ENCODE measurements at regions not wholly inside any gene's neighbourhood (a gene's known extent, or its start where the extent isn't known, plus 50 kb on each side); places are given as distances from the start of the nearest gene placed in this dataset.

GRCh38 chr16:65531475-65531874, 409.6 kb upstream of the CDH11 start:
- H3K36me3 Mint-ChIP-seq (ENCODE audit: insufficient read depth), result no peaks in the 10 kb centered on the region
- no peak for ATAC-seq (replicated peaks)
- DNase-seq, result no peak
- H3K27ac Mint-ChIP-seq, result no peak overlapping the region
- peaks cover 9 to 16% of the 10 kb centered on the region in 2 donors for H3K9me3 Mint-ChIP-seq
- no peak overlapping the region for H3K4me3 Mint-ChIP-seq
- no peaks in the 10 kb centered on the region for H3K4me1 Mint-ChIP-seq (ENCODE audit: low read depth in 2 of 2)
- H3K27me3 Mint-ChIP-seq, result no peaks in the 10 kb centered on the region

- H3K27ac Mint-ChIP-seq, result no peak overlapping the region
- no peak overlapping the region for H3K4me3 Mint-ChIP-seq
- no peaks in the 10 kb centered on the region for H3K27me3 Mint-ChIP-seq
- ATAC-seq (replicated peaks) (no peak), DNase-seq (no peak)
- peaks cover 7 to 10% of the 10 kb centered on the region in 2 donors for H3K9me3 Mint-ChIP-seq
- H3K4me1 Mint-ChIP-seq (ENCODE audit: low read depth in 2 of 2), result no peaks in the 10 kb centered on the region
- H3K36me3 Mint-ChIP-seq (ENCODE audit: insufficient read depth), result no peaks in the 10 kb centered on the region
These were observed 403.8 kb upstream of the CDH11 start for GRCh38 chr16:65525707-65526106.

GRCh38 chr16:65524997-65525396, 403.1 kb upstream of the CDH11 start:
- Mint-ChIP-seq H3K9me3 (peaks cover 7 to 10% of the 10 kb centered on the region in 2 donors), H3K27me3 (no peaks in the 10 kb centered on the region)
- no peak for DNase-seq

GRCh38 chr16:65524231-65524630, 402.4 kb upstream of the CDH11 start:
- H3K27me3 Mint-ChIP-seq, result no peaks in the 10 kb centered on the region
- no peak overlapping the region for H3K4me3 Mint-ChIP-seq
- no peaks in the 10 kb centered on the region for H3K36me3 Mint-ChIP-seq (ENCODE audit: insufficient read depth)
- no peak for ATAC-seq (replicated peaks)
- DNase-seq, result no peak
- no peak overlapping the region for H3K27ac Mint-ChIP-seq
- peaks cover 7 to 14% of the 10 kb centered on the region in 2 donors for H3K9me3 Mint-ChIP-seq
- H3K4me1 Mint-ChIP-seq (ENCODE audit: low read depth in 2 of 2), result no peaks in the 10 kb centered on the region

More at GRCh38 chr16:65524997-65525396, 403.1 kb upstream of the CDH11 start:
- no peaks in the 10 kb centered on the region for H3K4me1 Mint-ChIP-seq (ENCODE audit: low read depth in 2 of 2)
- no peaks in the 10 kb centered on the region for H3K36me3 Mint-ChIP-seq (ENCODE audit: insufficient read depth)
- no peak for ATAC-seq (replicated peaks)
- no peak overlapping the region for H3K4me3 Mint-ChIP-seq
- no peak overlapping the region for H3K27ac Mint-ChIP-seq

- no peaks in the 10 kb centered on the region for H3K4me1 Mint-ChIP-seq (ENCODE audit: low read depth in 2 of 2)
- no peak for DNase-seq
- H3K9me3 Mint-ChIP-seq, result peaks cover 7 to 14% of the 10 kb centered on the region in 2 donors
- no peak overlapping the region for H3K4me3 Mint-ChIP-seq
- no peak for ATAC-seq (replicated peaks)
- H3K27me3 Mint-ChIP-seq, result no peaks in the 10 kb centered on the region
- H3K36me3 Mint-ChIP-seq (ENCODE audit: insufficient read depth), result no peaks in the 10 kb centered on the region
- no peak overlapping the region for H3K27ac Mint-ChIP-seq
These were observed 401.6 kb upstream of the CDH11 start for GRCh38 chr16:65523283-65523944.

- Mint-ChIP-seq H3K4me3 (no peak overlapping the region), H3K27ac (no peak overlapping the region), H3K9me3 (peaks cover 2 to 11% of the 10 kb centered on the region in 2 donors), H3K36me3 (ENCODE audit: insufficient read depth) (no peaks in the 10 kb centered on the region), H3K4me1 (ENCODE audit: low read depth in 2 of 2) (no peaks in the 10 kb centered on the region), H3K27me3 (no peaks in the 10 kb centered on the region)
- DNase-seq (no peak), ATAC-seq (replicated peaks) (no peak)
These were observed 400.5 kb upstream of the CDH11 start for GRCh38 chr16:65522412-65522811.

GRCh38 chr16:65521633-65522328, 399.9 kb upstream of the CDH11 start:
- Mint-ChIP-seq H3K27me3 (no peaks in the 10 kb centered on the region), H3K27ac (no peak overlapping the region), H3K9me3 (peaks cover 0 to 10% of the 10 kb centered on the region in 2 donors), H3K4me1 (ENCODE audit: low read depth in 2 of 2) (no peaks in the 10 kb centered on the region), H3K4me3 (no peak overlapping the region), H3K36me3 (ENCODE audit: insufficient read depth) (no peaks in the 10 kb centered on the region)
- DNase-seq (no peak), ATAC-seq (replicated peaks) (no peak)

- peaks cover 8 to 10% of the 10 kb centered on the region in 2 donors for H3K9me3 Mint-ChIP-seq
- H3K4me1 Mint-ChIP-seq (ENCODE audit: low read depth in 2 of 2), result no peaks in the 10 kb centered on the region
These were observed 397.5 kb upstream of the CDH11 start for GRCh38 chr16:65519402-65519801.

GRCh38 chr16:65515193-65515592, 393.3 kb upstream of the CDH11 start:
- H3K4me3 Mint-ChIP-seq, result no peak overlapping the region
- H3K27ac Mint-ChIP-seq, result no peak overlapping the region
- H3K9me3 Mint-ChIP-seq, result peaks cover 6 to 8% of the 10 kb centered on the region in 2 donors
- no peaks in the 10 kb centered on the region for H3K36me3 Mint-ChIP-seq (ENCODE audit: insufficient read depth)
- no peak for ATAC-seq (replicated peaks)
- no peak for DNase-seq
- H3K27me3 Mint-ChIP-seq, result no peaks in the 10 kb centered on the region
- no peaks in the 10 kb centered on the region for H3K4me1 Mint-ChIP-seq (ENCODE audit: low read depth in 2 of 2)

More at GRCh38 chr16:65519402-65519801, 397.5 kb upstream of the CDH11 start:
- Mint-ChIP-seq H3K4me3 (no peak overlapping the region), H3K27me3 (no peaks in the 10 kb centered on the region), H3K27ac (no peak overlapping the region), H3K36me3 (ENCODE audit: insufficient read depth) (no peaks in the 10 kb centered on the region)
- ATAC-seq (replicated peaks) (no peak), DNase-seq (no peak)

- Mint-ChIP-seq H3K36me3 (ENCODE audit: insufficient read depth) (no peaks in the 10 kb centered on the region), H3K9me3 (peaks cover 7 to 16% of the 10 kb centered on the region in 2 donors), H3K27me3 (no peaks in the 10 kb centered on the region), H3K27ac (no peak overlapping the region), H3K4me1 (ENCODE audit: low read depth in 2 of 2) (no peaks in the 10 kb centered on the region), H3K4me3 (no peak overlapping the region)
- ATAC-seq (replicated peaks) (no peak), DNase-seq (no peak)
These were observed 389.0 kb upstream of the CDH11 start for GRCh38 chr16:65510850-65511249.

GRCh38 chr16:65510241-65510640, 388.4 kb upstream of the CDH11 start:
- no peak for ATAC-seq (replicated peaks)
- Mint-ChIP-seq H3K36me3 (ENCODE audit: insufficient read depth) (no peaks in the 10 kb centered on the region), H3K4me3 (no peak overlapping the region), H3K27ac (no peak overlapping the region), H3K27me3 (no peaks in the 10 kb centered on the region), H3K4me1 (ENCODE audit: low read depth in 2 of 2) (no peaks in the 10 kb centered on the region), H3K9me3 (peaks cover 7 to 16% of the 10 kb centered on the region in 2 donors)
- DNase-seq, result no peak

GRCh38 chr16:65509172-65509571, 387.3 kb upstream of the CDH11 start:
- DNase-seq, result no peak
- Mint-ChIP-seq H3K27ac (no peak overlapping the region), H3K9me3 (peaks cover 7 to 16% of the 10 kb centered on the region in 2 donors), H3K4me1 (ENCODE audit: low read depth in 2 of 2) (no peaks in the 10 kb centered on the region), H3K36me3 (ENCODE audit: insufficient read depth) (no peaks in the 10 kb centered on the region), H3K4me3 (no peak overlapping the region), H3K27me3 (no peaks in the 10 kb centered on the region)
- ATAC-seq (replicated peaks), result no peak

GRCh38 chr16:65500919-65501318, 379.1 kb upstream of the CDH11 start:
- Mint-ChIP-seq H3K27ac (no peak overlapping the region), H3K4me3 (no peak overlapping the region), H3K4me1 (ENCODE audit: low read depth in 2 of 2) (no peaks in the 10 kb centered on the region), H3K27me3 (no peaks in the 10 kb centered on the region), H3K9me3 (peaks cover 7 to 13% of the 10 kb centered on the region in 2 donors), H3K36me3 (ENCODE audit: insufficient read depth) (no peaks in the 10 kb centered on the region)
- DNase-seq (no peak), ATAC-seq (replicated peaks) (no peak)

- H3K4me3 Mint-ChIP-seq, result no peak overlapping the region
- no peak overlapping the region for H3K27ac Mint-ChIP-seq
- peaks cover 7 to 13% of the 10 kb centered on the region in 2 donors for H3K9me3 Mint-ChIP-seq
- DNase-seq, result no peak
- no peaks in the 10 kb centered on the region for H3K4me1 Mint-ChIP-seq (ENCODE audit: low read depth in 2 of 2)
- ATAC-seq (replicated peaks), result no peak
- H3K36me3 Mint-ChIP-seq (ENCODE audit: insufficient read depth), result no peaks in the 10 kb centered on the region
- no peaks in the 10 kb centered on the region for H3K27me3 Mint-ChIP-seq
These were observed 378.1 kb upstream of the CDH11 start for GRCh38 chr16:65500007-65500406.
